22Rv1 (cell line): ENCODE measurements at regions not wholly inside any gene's neighbourhood (a gene's known extent, or its start where the extent isn't known, plus 50 kb on each side); places are given as distances from the start of the nearest gene placed in this dataset.

ENCODE experiments used
- ZFX ChIP-seq: fragments of 450-650 bp; IDR thresholded peaks from 2 replicates; pipeline ENCODE4 v1.6.1; 2017; ENCODE audit warnings: antibody characterized with exemption, borderline replicate concordance
- TF ChIP-seq, protein P1 (sequence below): fragments of 450-650 bp; IDR thresholded peaks from 2 replicates; pipeline ENCODE4 v1.5.1; 2017; ENCODE audit warnings: mild to moderate bottlenecking

DNA sequence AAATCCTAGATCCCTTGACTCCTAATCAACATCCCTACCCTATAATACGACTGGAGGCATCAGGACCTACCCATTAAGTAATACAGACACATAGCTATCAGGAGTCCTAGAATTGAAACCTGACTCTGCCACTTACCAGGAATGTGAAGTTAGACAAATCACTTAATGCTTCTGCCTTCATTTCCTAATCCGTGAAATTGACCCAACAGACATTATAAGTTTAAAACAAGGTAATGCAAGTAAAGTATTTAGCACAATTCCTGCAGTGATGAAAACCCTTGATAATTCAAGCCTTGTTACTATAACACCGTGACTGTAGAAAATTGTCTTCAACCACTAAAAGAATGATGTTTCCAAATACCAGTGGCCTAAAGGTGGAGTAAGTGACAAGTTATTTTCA, 150.2 kb downstream of the KCNJ2 start:
- TF ChIP-seq, protein P1, sequence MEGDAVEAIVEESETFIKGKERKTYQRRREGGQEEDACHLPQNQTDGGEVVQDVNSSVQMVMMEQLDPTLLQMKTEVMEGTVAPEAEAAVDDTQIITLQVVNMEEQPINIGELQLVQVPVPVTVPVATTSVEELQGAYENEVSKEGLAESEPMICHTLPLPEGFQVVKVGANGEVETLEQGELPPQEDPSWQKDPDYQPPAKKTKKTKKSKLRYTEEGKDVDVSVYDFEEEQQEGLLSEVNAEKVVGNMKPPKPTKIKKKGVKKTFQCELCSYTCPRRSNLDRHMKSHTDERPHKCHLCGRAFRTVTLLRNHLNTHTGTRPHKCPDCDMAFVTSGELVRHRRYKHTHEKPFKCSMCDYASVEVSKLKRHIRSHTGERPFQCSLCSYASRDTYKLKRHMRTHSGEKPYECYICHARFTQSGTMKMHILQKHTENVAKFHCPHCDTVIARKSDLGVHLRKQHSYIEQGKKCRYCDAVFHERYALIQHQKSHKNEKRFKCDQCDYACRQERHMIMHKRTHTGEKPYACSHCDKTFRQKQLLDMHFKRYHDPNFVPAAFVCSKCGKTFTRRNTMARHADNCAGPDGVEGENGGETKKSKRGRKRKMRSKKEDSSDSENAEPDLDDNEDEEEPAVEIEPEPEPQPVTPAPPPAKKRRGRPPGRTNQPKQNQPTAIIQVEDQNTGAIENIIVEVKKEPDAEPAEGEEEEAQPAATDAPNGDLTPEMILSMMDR = no peak
- TF ChIP-seq ZFX = no peak
